GM21367 (cell line): ENCODE measurements at regions not wholly inside any gene's neighbourhood (a gene's known extent, or its start where the extent isn't known, plus 50 kb on each side); places are given as distances from the start of the nearest gene placed in this dataset.

Experiments
- ATAC-seq: cut with Tn5 transposase; IDR thresholded peaks from one replicate; pipeline ENCODE4 v1.9.1; 2021; ENCODE audit not compliant: unreplicated experiment

DNA sequence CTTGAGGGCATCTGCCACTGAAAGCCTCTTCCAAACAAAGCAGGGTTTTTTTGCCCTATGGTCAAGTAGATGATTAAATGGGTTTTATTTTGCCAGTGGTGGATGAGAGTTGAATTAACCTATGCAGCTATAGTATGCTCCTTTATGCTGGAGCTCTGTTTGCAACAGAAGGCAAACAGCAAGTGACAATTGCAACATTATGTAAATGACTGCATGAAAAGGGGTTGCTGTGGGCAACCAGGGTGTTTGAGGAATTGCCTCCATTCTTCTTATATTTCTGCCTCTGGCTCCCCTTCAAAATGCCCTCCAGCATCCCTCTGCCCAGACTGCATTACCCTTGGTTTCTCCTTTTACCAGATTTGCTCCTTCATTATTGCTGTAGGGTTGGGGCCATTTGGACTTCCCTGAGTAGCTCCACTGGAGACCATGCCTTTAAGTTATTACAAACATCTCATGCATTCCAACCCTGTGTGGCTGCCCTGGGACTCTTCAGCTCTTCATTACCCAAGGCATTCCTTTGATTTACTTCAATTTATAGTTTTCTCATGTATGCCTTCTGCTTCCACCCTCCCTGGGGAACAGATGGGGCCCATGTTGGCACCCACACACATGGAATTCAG lies 398.4 kb downstream of the PRDM2 start:
- no peak for ATAC-seq

DNA sequence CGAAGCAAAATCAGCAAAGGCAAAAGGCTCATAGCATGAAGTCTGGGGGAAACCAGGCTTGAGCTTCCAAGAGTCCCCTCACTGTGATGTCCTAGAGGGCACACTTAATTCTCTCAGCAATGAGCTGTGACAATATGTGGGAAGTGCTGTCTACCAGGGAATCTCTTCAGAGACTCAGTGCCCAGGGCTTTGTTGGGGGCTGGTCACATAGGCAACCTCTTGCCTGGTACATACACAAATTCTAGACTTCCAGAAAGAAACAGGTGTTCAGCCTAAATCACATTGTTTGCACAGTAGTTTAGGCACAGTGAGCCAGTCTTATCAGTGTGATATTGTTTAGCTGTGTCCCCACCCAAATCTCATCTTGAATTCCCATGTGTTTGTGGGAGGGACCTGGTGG lies 400.5 kb downstream of the PRDM2 start:
- ATAC-seq: no peak

DNA sequence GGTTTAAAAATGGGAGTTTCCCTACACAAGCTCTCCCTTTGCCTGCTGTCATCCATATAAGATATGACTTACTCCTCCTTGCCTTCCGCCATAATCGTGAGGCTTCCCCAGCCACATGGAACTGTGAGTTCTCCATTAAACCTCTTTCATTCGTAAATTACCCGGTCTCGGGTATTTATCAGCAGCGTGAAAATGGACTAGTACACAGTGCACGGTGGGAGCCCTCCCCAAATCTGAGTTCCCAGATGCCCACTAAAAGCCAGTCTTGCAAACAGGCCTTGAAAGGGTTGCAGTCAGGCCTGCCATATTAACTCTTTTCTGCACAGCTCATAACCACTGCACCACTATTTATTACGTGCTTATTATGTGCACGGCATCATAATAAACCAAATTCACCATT lies 400.9 kb downstream of the PRDM2 start:
- no peak for ATAC-seq

DNA sequence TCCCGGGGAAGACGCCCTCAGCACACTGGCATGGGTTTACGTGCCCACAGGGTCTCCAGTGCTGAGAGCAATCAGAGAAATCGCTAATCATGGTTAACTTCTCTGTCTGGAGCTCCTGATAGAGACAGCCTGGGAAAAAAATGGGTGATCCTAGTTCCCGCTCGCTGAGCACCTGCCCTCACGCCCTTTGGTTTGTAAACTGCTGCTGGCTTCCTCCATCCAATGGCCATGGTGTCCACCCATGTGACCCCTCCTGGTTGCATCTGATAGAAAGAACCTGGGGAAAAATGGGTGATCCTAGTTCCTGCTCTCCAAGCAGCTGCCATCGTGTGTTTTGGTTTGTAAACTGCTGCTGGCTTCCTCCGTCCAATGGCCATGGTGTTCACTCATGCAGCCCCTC lies 402.2 kb downstream of the PRDM2 start:
- ATAC-seq: no peak

DNA sequence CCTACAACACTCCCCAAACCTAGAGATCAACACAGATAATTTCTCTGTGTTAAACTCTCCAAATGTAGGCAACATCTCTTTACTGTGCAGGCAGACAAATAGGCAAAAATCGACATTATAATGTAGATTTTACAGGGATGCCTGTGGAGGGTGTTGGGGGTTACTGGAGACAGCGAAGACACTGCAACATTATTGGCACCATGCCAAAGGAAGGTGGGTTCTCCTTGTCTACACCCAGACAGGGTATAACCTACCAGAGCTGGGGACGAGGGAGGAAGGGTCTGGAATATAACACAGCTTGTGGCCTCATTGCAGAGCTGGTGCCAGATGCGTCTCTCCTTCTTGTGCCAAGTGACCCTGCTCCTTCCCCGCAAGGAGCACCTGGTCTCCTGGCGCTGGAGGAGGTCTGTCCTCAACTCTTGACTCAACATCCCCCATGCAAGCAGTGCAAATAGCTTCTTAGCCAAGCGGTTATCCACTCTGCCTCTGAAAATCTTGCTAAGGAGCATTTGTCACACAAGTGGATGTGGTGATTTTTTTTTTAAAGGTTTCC lies 404.0 kb downstream of the PRDM2 start:
- no peak for ATAC-seq

DNA sequence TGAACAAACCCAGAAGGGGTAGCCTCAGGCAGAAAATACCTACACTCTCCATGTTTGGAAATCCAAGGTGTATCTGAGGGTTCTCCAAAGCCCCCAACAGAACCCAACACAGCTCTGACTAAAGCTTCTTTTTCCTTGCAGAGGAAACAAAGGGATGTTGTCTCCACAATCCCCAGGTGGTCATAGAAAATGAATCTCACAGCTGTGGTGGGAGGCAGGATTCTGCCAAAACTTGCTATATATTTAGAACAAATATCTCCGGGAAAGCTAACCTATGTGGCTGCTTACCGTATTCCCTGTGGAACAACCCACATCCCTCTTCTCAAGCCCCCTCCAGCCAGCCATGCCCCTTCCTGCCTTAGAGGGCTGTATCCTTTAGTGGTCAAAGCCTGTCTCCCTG lies 406.1 kb downstream of the PRDM2 start:
- ATAC-seq: no peak

DNA sequence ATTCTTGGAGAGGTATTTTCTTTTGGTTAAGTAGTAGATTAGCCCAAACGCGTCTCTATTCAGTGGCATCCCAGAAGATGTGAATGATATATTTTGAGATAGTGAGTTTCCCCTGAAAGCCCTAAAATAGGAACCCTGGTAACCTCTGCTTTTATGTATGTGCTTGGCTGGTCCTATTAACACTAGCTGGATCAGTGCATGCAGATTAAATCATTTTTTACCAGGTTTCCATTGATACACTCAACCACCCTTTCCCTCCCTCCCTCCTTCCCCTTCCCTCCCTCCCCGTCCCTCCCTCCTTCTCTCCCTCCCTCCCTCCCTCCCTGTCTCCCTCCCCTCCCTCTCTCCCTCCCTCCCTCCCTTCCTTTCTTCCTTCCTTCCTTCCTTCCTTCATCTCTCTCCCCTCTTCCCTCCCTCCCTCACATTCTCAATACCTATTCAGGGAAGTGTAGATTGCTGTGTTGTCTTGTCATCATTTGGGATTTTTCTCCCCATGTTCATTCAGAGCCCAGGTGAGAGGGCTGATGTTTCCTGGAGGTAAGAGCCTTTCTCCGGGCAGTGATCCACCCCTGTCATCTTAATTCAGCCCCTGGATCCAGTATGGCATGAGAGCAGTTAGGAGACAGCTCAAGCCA lies 406.8 kb downstream of the PRDM2 start:
- ATAC-seq: no peak

DNA sequence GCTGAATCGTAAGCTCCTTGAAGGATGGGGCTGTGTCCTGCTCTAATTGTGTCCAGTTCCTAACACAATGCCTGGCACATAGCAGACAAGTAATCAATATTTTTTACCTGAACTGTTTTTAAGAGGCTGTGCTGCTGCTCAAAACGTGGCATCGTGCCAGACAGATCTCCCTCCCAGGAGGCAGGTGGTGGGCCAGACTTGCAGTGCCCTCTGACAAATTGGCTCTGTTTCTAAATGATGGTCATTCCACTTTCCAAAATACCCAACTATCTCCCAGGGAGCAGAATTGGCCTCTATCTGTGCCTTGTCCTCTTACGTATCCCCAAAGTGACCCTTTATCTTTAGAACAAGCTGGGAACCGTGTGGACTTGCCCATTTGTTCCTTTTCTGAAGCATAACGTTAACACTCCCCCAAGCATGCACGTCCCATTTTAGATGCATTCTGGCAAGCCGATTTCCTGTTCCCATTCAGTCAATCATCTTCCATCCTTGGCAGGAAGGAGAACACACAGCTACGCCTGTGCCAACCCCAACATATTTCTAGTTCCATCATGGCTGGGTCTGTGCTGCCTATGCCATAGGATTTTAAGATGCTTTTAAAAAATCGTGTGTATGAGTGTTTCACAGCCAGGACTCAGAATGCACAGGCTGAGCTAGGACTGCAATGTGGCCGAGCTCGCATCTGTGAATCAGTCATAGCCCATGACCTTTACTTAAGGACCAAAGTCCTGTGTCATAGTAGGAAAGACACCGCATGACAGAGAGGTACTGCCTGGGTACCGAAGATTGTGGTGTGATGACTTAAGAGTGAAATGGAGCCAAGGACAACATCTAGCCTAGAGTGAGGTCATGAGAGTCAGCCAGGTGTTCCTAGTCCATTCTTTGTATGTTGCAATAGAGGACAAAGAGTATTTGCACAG lies 408.6 kb downstream of the PRDM2 start:
- no peak for ATAC-seq

DNA sequence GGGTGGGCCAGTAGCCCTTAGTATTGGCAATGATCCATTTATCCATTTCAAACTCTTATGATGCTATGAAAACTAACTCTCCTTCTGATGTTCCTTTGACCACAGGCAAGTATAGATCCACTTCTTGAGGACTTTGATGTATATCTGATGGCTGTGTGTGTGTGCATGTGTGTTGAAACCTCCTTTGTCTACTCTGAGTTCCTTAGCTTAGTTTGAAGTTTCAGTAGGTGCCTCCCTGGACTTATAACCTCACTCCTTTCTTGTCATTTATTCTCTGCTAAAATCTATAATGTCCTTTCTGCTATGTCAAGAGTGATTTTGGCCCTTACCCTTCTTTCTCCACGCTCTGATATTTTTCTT lies 409.3 kb downstream of the PRDM2 start:
- ATAC-seq: no peak

DNA sequence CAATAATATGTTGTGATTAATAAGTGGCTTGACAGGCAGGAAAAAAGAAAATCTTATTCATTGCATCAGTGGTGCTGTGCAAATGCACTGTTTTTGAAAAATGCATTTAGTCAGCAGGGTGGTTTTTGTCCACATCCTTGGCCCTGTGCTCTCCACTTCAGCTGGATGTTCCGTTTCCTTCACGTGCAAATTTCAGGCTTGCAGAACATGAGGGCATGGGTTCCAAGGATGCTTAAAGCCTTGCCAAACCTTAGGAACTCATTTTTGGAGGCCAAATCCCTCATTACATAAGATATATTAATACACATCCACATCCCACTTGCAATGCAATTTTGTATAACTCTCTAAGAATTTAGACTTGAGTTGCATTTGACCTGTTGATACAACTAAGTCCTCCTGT lies 410.1 kb downstream of the PRDM2 start:
- no peak for ATAC-seq

DNA sequence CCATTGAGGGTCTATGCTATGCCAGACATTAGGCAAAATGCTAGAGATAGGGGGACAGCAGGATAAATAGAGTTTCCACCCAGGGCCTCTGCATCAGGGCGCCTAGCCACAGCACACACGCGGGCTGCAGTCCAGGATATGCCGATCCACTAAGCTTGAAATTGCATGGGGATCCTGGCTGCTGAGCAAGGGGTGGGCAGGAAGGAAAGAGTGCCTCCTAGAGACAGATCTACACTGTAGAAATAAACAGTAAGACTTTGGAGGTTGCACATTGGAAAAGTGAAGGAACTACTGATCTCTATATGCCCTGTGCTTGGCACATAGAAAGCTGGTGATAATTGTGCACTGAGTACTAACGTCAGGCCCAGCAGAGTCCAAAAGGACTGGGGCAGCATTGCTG lies 411.1 kb downstream of the PRDM2 start:
- ATAC-seq: no peak

DNA sequence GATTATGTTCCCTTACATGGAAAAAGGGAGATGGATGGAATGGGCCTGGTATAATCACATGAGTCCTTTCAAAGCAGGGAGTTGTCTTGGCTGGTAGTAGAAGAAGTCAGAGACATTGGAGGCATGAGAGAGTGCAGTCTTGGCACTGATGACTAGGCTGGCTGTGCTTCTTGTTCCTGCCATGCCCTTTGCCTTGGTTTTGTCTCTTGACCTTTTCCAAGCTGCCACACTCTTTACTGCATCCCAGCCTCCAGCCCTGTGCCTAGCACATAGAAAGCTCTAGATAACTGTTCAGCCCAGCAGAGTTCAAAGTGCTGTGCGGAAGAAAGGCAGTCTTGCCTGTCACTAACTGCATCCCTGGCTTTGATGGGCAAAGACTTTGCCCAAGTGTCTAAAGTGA lies 412.6 kb downstream of the PRDM2 start:
- no peak for ATAC-seq

DNA sequence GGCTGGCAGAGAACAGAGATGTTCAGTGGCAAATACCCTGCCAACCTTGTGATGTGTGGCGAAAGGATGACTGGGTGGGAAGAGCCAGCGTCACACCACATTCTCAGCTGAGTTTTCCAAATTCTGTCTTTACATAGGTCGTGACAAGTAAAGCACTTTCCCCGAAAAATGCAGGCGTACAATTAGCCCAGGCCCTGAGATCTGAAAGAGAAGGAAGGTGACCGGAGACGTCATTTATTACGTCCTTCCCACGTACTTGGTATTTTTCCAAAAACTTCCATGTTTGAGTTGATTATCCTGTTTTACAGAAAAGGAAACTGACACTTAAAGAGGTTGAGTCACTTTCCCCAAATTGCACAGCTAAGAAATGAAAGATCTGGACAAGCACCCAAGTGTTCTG lies 413.3 kb downstream of the PRDM2 start:
- ATAC-seq: no peak

DNA sequence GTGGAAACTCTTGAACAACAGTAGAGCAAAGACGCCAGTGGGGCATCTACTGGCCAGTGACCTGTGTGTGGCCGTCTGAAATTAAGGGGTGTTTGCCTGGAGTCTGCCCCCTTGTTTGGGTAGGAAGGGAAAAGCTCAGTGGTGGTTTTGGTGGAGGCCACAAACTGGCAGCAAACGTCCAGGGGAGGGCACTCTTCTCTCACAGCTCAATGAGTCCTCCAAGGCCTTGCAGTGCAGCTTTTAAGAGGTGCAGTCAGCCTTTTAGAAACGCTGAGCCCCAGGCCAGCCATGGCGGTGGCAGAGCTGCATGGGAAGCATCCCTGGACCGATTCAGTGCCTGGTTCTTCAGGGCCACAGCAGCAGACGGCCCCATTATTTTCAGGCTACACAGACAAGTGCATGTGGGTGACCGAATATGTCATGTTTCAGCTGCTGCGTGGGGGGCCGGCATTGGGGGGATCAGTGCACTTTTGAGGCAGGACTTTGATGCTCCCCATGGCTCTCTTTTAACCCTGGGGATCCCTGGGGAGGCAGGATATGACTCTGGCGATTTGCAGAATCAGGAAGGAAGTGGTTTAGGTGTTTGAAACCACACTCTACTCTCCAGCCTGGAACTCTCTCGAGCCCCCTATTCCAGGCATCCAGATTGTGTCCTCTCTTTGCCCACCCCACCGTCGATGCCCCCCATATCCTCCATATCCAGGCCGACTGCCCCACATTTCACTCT lies 414.0 kb downstream of the PRDM2 start:
- ATAC-seq: no peak

DNA sequence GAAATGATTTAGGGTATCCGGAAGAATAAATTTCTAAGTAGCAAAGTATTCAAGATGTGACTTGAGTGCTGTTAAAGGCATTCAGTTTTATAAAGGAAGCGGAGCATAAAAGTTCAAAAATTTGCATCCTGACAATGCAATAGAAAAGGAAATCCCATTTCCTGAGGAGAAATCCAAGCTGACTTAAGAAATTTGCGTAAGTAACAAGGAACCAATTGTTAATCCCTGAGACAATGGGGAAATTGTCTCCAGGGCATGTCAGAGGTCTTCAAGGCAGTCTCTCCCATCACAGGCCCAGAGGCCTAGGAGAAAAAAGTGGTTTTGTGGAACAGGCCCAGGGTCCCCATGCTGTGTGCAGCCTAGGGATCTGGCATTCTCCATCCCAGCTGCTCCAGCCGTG lies 416.0 kb downstream of the PRDM2 start:
- ATAC-seq: no peak

DNA sequence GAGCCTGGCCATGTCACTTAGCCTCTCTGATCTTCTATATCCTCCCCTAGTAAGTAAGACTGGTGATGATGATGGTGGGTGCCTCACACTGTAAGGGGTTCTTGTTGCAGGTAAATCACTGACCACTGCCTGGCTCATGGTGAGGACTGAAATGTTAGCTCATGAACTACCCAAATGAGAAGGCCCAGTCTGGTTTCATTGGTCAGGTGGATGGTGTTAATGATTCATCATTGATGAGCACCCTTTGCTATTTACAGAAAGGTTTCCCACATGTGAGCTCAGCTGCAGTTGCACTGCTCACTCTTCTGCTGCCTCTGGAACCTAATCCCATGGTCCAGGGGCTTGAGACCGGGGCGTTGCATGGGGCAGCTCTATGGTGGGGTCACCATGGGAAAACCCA lies 417.7 kb downstream of the PRDM2 start:
- no peak for ATAC-seq

DNA sequence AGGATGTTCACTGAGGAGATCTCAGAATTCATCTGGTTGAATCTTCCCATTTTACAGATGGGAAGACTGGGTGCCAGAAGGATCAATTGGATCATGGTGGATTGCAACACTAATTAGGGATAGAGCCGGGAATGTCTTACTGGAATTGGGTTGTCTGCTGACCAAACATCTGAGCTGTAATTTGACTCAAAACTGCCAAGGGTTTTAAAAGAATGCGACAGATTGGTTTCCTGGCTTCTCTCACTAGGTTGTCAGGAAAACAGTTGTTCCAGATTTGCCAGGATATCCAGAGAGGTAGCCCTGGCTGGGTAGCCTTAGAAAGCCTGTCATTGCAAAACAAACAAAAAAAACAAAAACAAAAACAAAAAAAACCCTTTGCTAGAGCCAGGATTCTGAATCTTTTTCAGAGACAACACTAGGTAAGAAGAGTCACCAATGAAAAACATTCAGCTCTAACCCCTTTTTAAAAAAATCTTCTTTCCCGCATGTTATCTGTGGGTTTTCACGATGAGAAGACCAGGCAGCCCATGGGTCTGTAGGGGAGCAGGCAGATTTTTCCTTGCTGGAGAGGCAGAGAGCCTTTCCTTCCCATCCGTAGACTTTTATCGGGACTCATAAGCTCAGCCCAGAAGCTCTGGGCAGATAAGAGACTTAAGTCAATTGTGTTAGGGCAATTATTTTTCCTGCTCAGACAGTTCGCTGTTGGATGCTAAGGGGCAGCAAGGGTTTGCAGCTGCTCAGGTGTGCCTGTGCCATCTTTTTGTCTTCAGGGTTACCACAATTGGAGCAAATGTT lies 418.9 kb downstream of the PRDM2 start:
- no peak for ATAC-seq

DNA sequence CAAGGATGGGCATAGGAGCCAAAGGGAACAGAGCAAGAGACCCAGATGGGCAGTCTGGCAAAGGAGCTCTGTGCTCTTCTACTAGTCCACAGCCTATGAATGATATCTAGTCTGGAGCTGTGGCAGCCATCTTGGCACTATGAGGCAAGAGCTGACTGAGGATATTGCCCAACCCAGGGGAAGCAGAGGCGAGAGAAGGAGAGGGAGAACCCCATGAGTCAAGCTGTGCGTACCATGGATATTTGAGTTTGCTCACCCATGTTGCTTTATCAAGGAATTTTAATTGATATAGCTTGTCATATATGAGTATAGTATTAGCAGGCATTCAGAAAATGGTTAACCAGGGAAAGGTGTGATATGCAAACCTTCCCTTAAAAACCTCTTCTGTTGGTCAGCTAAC lies 420.9 kb downstream of the PRDM2 start:
- no peak for ATAC-seq

DNA sequence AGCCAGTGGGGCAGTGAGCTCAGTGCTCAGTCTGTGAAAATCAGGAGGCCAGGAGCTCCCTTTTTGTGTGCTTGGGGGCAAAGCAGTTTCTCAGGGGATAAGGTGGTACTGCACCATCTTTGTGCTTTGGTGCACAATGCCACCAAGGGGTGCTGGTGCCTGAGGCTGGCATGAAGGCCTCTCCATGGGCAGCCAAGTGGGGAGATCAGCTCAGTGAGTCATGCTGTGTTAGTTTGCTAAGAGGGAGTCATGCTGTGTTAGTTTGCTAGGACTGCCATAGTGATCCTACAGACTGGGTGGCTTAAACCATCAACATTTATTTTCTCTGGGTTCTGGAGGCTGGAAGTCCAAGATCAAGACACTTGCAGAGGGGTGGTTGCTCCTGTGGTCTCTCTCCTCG lies 428.1 kb downstream of the PRDM2 start:
- no peak for ATAC-seq

DNA sequence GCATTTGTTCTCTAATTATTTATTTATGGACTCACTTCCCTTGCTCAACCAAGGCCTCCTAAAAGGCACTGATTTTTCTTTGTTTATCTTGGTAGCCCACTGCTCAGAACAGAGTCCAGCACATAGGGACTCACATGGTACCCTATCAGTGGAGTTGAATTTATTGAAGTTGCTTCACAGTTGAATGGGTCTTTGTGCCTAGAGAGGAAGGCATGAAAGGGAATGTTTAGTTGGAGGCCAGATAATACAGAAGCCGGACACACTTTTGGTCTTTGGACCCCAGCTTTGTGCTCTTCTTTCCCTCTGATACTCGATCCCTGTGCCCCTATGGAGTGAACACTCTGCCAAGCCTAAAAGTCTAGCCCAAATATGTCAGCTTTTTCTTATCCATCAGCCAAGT lies 429.0 kb downstream of the PRDM2 start:
- no peak for ATAC-seq

DNA sequence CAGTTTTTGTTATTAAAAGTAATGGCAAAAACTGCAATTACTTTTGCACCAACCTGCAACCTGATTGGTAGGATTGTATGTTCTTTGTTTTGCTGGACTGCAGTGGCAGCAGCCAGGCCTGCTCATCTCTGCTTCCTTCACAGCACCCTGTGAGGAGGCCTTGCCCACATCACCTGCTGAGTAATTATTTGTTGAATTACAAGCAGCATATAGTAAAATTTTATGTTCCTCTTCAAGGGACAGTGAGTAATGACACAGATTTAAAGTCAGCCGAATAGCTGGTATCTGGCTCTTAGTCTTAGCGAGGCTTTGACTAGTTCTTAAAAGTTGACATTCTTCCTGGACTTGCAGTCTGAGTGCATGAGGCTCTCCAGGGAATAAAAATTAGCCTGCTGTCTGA lies 435.1 kb downstream of the PRDM2 start:
- no peak for ATAC-seq
